GM12878 (cell line): ENCODE measurements at regions not wholly inside any gene's neighbourhood (a gene's known extent, or its start where the extent isn't known, plus 50 kb on each side); places are given as distances from the start of the nearest gene placed in this dataset.

ENCODE experiments used
- CEBPB ChIP-seq, 2 experiments: fragments of 150-350 bp in 1 of 2; IDR thresholded peaks; 2 replicates each; pipeline ENCODE4 v1.6.1; 2012 to 2014; ENCODE audit warnings: low read depth in 2 of 2, low read length in 2 of 2, borderline replicate concordance in 1 of 2, inconsistent platforms in 1 of 2
- CTCF ChIP-seq, 3 experiments: IDR thresholded peaks in 2 of 3; conservative IDR thresholded peaks in 1 of 3; 2 replicates each; pipeline ENCODE4 v1.5.1; 2011; ENCODE audit warnings: low read depth in 3 of 3, low read length in 3 of 3, mild to moderate bottlenecking in 3 of 3, control low read depth in 2 of 3, moderate library complexity in 2 of 3, inconsistent platforms in 1 of 3, mixed read lengths in 1 of 3; ENCODE audit not compliant: control insufficient read depth in 2 of 3, insufficient read depth in 1 of 3; ENCODE audit errors: extremely low read depth in 1 of 3
- EP300 ChIP-seq, 2 experiments: fragments of 150-350 bp in 1 of 2; IDR thresholded peaks; 2 replicates each; pipeline ENCODE4 v1.6.1; 2011 to 2012; ENCODE audit warnings: low read depth in 2 of 2, low read length in 2 of 2, borderline replicate concordance in 1 of 2, improper control_type of control experiment in 1 of 2, inconsistent platforms in 1 of 2; ENCODE audit not compliant: control insufficient read depth in 1 of 2
- EZH2 ChIP-seq: IDR thresholded peaks from 2 replicates; pipeline ENCODE4 v1.6.1; 2012; ENCODE audit warnings: low read depth, mild to moderate bottlenecking, control low read depth, inconsistent platforms, low read length, borderline replicate concordance; ENCODE audit not compliant: control insufficient read depth
- HDAC6 ChIP-seq: fragments of 200-600 bp; sonication (generic); IDR thresholded peaks from one replicate; pipeline ENCODE4 v1.8.0; 2017; ENCODE audit warnings: antibody characterized with exemption; ENCODE audit not compliant: unreplicated experiment
- RBBP5 ChIP-seq: fragments of 200-600 bp; sonication (generic); conservative IDR thresholded peaks from 2 replicates; pipeline ENCODE4 v1.6.1; 2016
- SUZ12 ChIP-seq: fragments of 200-600 bp; sonication (generic); IDR thresholded peaks from one replicate; pipeline ENCODE4 v1.6.1; 2018; ENCODE audit warnings: antibody characterized with exemption, mild to moderate bottlenecking; ENCODE audit not compliant: unreplicated experiment
- ZBTB11 ChIP-seq: fragments of 450-650 bp; formaldehyde crosslinking; IDR thresholded peaks from 2 replicates; pipeline ENCODE4 v1.5.0; 2022; ENCODE audit warnings: mild to moderate bottlenecking, missing genetic modification characterization
- ZNF274 ChIP-seq: IDR thresholded peaks from one replicate; pipeline ENCODE4 v1.8.0; 2011; ENCODE audit not compliant: insufficient read length, insufficient read depth

- TF ChIP-seq HDAC6 (no peak), ZNF274 (no peak), CTCF (IDR thresholded peaks at IDR 0.05 in 2 of 3, conservative IDR thresholded peaks at IDR 0.05 in 1 of 3; ENCODE audit: control insufficient read depth in 2 of 3, extremely low read depth in 1 of 3, insufficient read depth in 1 of 3, low read depth in 3 of 3, low read length in 3 of 3) (no peak), EZH2 (no peak), SUZ12 (no peak), EP300 (IDR thresholded peaks at IDR 0.05; ENCODE audit: borderline replicate concordance in 1 of 2, control insufficient read depth in 1 of 2, low read depth in 2 of 2, low read length in 2 of 2) (no peak), RBBP5 (no peak), CEBPB (IDR thresholded peaks at IDR 0.05; ENCODE audit: borderline replicate concordance in 1 of 2, low read depth in 2 of 2, low read length in 2 of 2) (no peak), ZBTB11 (CRISPR knock-in tag) (no peak)
These were observed 76.0 kb upstream of the CCDC60 start for GRCh38 chr12:119258556-119258955.
